Gastroesophageal sphincter (tissue), 3 donors: ENCODE measurements at regions not wholly inside any gene's neighbourhood (a gene's known extent, or its start where the extent isn't known, plus 50 kb on each side); places are given as distances from the start of the nearest gene placed in this dataset.

Experiments
- CTCF ChIP-seq, 4 experiments: fragments of 200-600 bp in 2 of 4; fragments of 450-650 bp in 2 of 4; sonication (generic) in 1 of 4; IDR thresholded peaks; one replicate each; pipeline ENCODE4 v1.5.1; 2017 to 2019; ENCODE audit warnings: antibody characterized with exemption in 4 of 4, mild to moderate bottlenecking in 2 of 4, moderate library complexity in 2 of 4
- EP300 ChIP-seq: sonication (generic); formaldehyde crosslinking; IDR thresholded peaks from one replicate; pipeline ENCODE4 v1.6.1; 2017; ENCODE audit warnings: antibody characterized with exemption, mild to moderate bottlenecking
- POLR2A ChIP-seq, 2 donors: fragments of 450-650 bp; IDR thresholded peaks; one replicate each; pipeline ENCODE4 v1.6.1; 2017; ENCODE audit warnings: antibody characterized with exemption in 2 of 2, mild to moderate bottlenecking in 2 of 2, moderate library complexity in 1 of 2
- POLR2AphosphoS5 ChIP-seq: sonication (generic); formaldehyde crosslinking; IDR thresholded peaks from one replicate; pipeline ENCODE4 v1.6.1; 2017; ENCODE audit warnings: antibody characterized with exemption

GRCh38 chr14:103228076-103228806, 105.0 kb downstream of the TNFAIP2 start:
- TF ChIP-seq POLR2AphosphoS5 (no peak), CTCF (IDR thresholded peaks at IDR 0.05) (no peak), POLR2A (IDR thresholded peaks at IDR 0.05) (no peak), EP300 (no peak)
